ENCODE measurements at regions not wholly inside any gene's neighbourhood (a gene's known extent, or its start where the extent isn't known, plus 50 kb on each side); places are given as distances from the start of the nearest gene placed in this dataset.

GRCh38 chr6:14767226-14767625, 478.6 kb upstream of the JARID2 start:
- Histone ChIP-seq H3K27ac (ENCODE audit: insufficient read depth, low read length) (no peak overlapping the region), H3K9me3 (ENCODE audit: control insufficient read depth, insufficient read depth, low read depth, low read length) (no peaks in the 10 kb centered on the region), H3K4me2 (ENCODE audit: extremely low read depth, insufficient read depth, low read length) (no peak overlapping the region), H3K9ac (ENCODE audit: insufficient read depth, low read length) (no peak overlapping the region), H3K79me2 (ENCODE audit: control insufficient read depth, insufficient read depth, low read length) (no peaks in the 10 kb centered on the region), H3K36me3 (ENCODE audit: control insufficient read depth, insufficient read depth, low read length) (no peaks in the 10 kb centered on the region), H3K4me3 (replicated peaks in 1 of 4; ENCODE audit: control extremely low read depth in 1 of 4, insufficient read depth in 1 of 4, low read depth in 3 of 4, low read length in 4 of 4) (no peak overlapping the region), H3K27me3 (ENCODE audit: control insufficient read depth, insufficient read depth, low read length) (no peaks in the 10 kb centered on the region), H2AFZ (ENCODE audit: low read length) (no peak overlapping the region), H4K20me1 (ENCODE audit: control insufficient read depth, extremely low read depth, insufficient read depth, low read length) (no peaks in the 10 kb centered on the region), H3K4me1 (ENCODE audit: control insufficient read depth, extremely low read depth, insufficient read depth, low read length) (peaks cover 20% of the 10 kb centered on the region)
- TF ChIP-seq EZH2 (IDR thresholded peaks at IDR 0.05; ENCODE audit: low read length, missing control alignments) = no peak
- TF ChIP-seq, protein P1, sequence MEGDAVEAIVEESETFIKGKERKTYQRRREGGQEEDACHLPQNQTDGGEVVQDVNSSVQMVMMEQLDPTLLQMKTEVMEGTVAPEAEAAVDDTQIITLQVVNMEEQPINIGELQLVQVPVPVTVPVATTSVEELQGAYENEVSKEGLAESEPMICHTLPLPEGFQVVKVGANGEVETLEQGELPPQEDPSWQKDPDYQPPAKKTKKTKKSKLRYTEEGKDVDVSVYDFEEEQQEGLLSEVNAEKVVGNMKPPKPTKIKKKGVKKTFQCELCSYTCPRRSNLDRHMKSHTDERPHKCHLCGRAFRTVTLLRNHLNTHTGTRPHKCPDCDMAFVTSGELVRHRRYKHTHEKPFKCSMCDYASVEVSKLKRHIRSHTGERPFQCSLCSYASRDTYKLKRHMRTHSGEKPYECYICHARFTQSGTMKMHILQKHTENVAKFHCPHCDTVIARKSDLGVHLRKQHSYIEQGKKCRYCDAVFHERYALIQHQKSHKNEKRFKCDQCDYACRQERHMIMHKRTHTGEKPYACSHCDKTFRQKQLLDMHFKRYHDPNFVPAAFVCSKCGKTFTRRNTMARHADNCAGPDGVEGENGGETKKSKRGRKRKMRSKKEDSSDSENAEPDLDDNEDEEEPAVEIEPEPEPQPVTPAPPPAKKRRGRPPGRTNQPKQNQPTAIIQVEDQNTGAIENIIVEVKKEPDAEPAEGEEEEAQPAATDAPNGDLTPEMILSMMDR (conservative IDR thresholded peaks at IDR 0.05 in 1 of 2, IDR thresholded peaks at IDR 0.05 in 1 of 2; ENCODE audit: low read depth in 1 of 2, low read length in 2 of 2) = no peak
- peak in 1 of 2 donors; percentile 24 for DNase-seq (ENCODE audit: low read depth in 2 of 2)

DNA sequence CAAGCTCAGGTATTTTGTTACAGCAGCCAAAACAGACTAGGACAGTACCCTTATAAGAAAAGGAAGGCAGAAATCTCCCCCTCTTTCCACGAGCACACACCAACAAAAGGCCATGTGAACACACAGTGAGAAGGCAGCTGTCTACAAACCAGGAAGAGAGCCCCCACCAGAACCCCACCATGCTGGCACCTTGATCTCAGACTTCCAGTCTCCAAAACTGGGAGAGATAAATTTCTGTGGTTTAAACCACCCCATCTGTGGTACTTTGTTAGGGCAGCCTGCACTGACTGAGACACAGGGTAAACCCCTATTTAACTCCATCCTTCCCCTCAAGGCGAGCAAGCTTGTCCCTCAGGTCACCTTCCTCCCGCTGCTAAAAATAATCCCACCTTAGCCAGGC, 475.8 kb upstream of the JARID2 start:
- no peaks in the 10 kb centered on the region for H4K20me1 ChIP-seq (ENCODE audit: control insufficient read depth, extremely low read depth, insufficient read depth, low read length)
- H3K4me2 ChIP-seq (ENCODE audit: extremely low read depth, insufficient read depth, low read length) = peak overlapping the region; percentile 25
- no peak for DNase-seq (ENCODE audit: low read depth in 2 of 2)
- no peaks in the 10 kb centered on the region for H3K36me3 ChIP-seq (ENCODE audit: control insufficient read depth, insufficient read depth, low read length)
- H3K4me3 ChIP-seq (replicated peaks in 1 of 4; ENCODE audit: control extremely low read depth in 1 of 4, insufficient read depth in 1 of 4, low read depth in 3 of 4, low read length in 4 of 4) = no peak overlapping the region
- H3K27ac ChIP-seq (ENCODE audit: insufficient read depth, low read length) = peak overlapping the region; percentile 64
- no peak overlapping the region for H3K9ac ChIP-seq (ENCODE audit: insufficient read depth, low read length)
- H3K9me3 ChIP-seq (ENCODE audit: control insufficient read depth, insufficient read depth, low read depth, low read length) = no peaks in the 10 kb centered on the region
- H3K4me1 ChIP-seq (ENCODE audit: control insufficient read depth, extremely low read depth, insufficient read depth, low read length) = peaks cover 14% of the 10 kb centered on the region
- no peaks in the 10 kb centered on the region for H3K27me3 ChIP-seq (ENCODE audit: control insufficient read depth, insufficient read depth, low read length)
- TF ChIP-seq EZH2 (IDR thresholded peaks at IDR 0.05; ENCODE audit: low read length, missing control alignments) = no peak
- TF ChIP-seq, protein P1 (conservative IDR thresholded peaks at IDR 0.05 in 1 of 2, IDR thresholded peaks at IDR 0.05 in 1 of 2; ENCODE audit: low read depth in 1 of 2, low read length in 2 of 2) = no peak
- no peaks in the 10 kb centered on the region for H3K79me2 ChIP-seq (ENCODE audit: control insufficient read depth, insufficient read depth, low read length)
- no peak overlapping the region for H2AFZ ChIP-seq (ENCODE audit: low read length)

DNA sequence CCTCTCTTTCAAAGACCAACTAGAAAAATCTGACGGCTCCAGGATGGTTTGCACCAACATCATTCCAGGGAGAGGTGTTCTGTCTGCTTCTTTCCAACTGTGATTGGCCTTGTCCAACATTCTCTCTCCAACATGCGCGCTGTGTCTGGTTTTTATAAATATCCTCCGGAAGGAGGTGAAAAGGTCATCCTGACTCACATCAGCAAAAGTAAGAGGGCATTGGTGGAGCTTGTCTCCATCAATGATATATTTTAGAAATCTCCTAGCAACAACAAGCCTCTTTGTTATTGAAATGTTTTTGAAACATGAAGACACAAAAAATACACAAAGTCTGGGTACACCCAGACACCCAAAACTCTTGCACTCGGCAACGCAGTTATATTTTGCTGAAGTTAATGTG, 475.3 kb upstream of the JARID2 start:
- no peak overlapping the region for H2AFZ ChIP-seq (ENCODE audit: low read length)
- no peak overlapping the region for H3K4me3 ChIP-seq (replicated peaks in 1 of 4; ENCODE audit: control extremely low read depth in 1 of 4, insufficient read depth in 1 of 4, low read depth in 3 of 4, low read length in 4 of 4)
- H3K27ac ChIP-seq (ENCODE audit: insufficient read depth, low read length) = peak overlapping the region; percentile 85
- H3K79me2 ChIP-seq (ENCODE audit: control insufficient read depth, insufficient read depth, low read length) = no peaks in the 10 kb centered on the region
- H3K4me1 ChIP-seq (ENCODE audit: control insufficient read depth, extremely low read depth, insufficient read depth, low read length) = peaks cover 12% of the 10 kb centered on the region
- no peaks in the 10 kb centered on the region for H3K36me3 ChIP-seq (ENCODE audit: control insufficient read depth, insufficient read depth, low read length)
- no peaks in the 10 kb centered on the region for H3K9me3 ChIP-seq (ENCODE audit: control insufficient read depth, insufficient read depth, low read depth, low read length)
- peak overlapping the region; percentile 25 for H3K4me2 ChIP-seq (ENCODE audit: extremely low read depth, insufficient read depth, low read length)
- no peaks in the 10 kb centered on the region for H3K27me3 ChIP-seq (ENCODE audit: control insufficient read depth, insufficient read depth, low read length)
- TF ChIP-seq EZH2 (IDR thresholded peaks at IDR 0.05; ENCODE audit: low read length, missing control alignments) = no peak
- TF ChIP-seq, protein P1 (conservative IDR thresholded peaks at IDR 0.05 in 1 of 2, IDR thresholded peaks at IDR 0.05 in 1 of 2; ENCODE audit: low read depth in 1 of 2, low read length in 2 of 2) = no peak
- DNase-seq (ENCODE audit: low read depth in 2 of 2) = peak; percentile 81
- no peak overlapping the region for H3K9ac ChIP-seq (ENCODE audit: insufficient read depth, low read length)
- H4K20me1 ChIP-seq (ENCODE audit: control insufficient read depth, extremely low read depth, insufficient read depth, low read length) = no peaks in the 10 kb centered on the region
